IMR-90 (cell line): ENCODE measurements at regions not wholly inside any gene's neighbourhood (a gene's known extent, or its start where the extent isn't known, plus 50 kb on each side); places are given as distances from the start of the nearest gene placed in this dataset.
A peak's percentile ranks its signal among the peaks of the same experiment; 100 is the strongest.

Source experiments
- ATAC-seq: fragments of 200-7000 bp; cut with Tn5 transposase; 2 replicates; pipeline ENCODE4 v1.9.1; 2020; ENCODE audit warnings: low read depth, mild to moderate bottlenecking, moderate library complexity
- BruUV-seq: library from RNA; stranded (reverse); fragments of 400-500 nt; replicated peaks from 2 replicates; lab custom pipeline; 2021; lab: Mats Ljungman, UMichigan
- CTCF ChIA-PET: fragments of 300-600 bp; formaldehyde crosslinking; extraction: SDS; loops from one replicate; lab custom pipeline; 2021; ENCODE audit warnings: antibody characterized with exemption; lab: Yijun Ruan, JAX
- POLR2A ChIA-PET: fragments of 300-600 bp; sonication (Branson Sonifier 250); formaldehyde crosslinking; loops from one replicate; lab custom pipeline; 2022; ENCODE audit warnings: antibody characterized with exemption; ENCODE audit not compliant: unreplicated experiment; lab: Charles Lee
- DNase-seq: peaks from one replicate; pipeline ENCODE4 v3.0.0; 2013
- H2AFZ ChIP-seq: replicated peaks from 2 replicates; pipeline ENCODE3; 2013; ENCODE audit warnings: low read length, mild to moderate bottlenecking; ENCODE audit not compliant: poor library complexity
- H2AK5ac ChIP-seq: 2 replicates; pipeline ENCODE4 v1.6.1; 2013; ENCODE audit warnings: low read depth, low read length, inconsistent platforms
- H2AK9ac ChIP-seq: replicated peaks from 2 replicates; pipeline ENCODE3; 2013; ENCODE audit warnings: mild to moderate bottlenecking, low read depth, low read length, moderate library complexity; ENCODE audit not compliant: poor library complexity
- H2BK120ac ChIP-seq: 2 replicates; pipeline ENCODE4 v1.6.1; 2013; ENCODE audit warnings: low read depth, low read length, inconsistent platforms
- H2BK15ac ChIP-seq: 3 replicates; pipeline ENCODE4 v1.6.1; 2013; ENCODE audit warnings: low read depth, low read length, inconsistent platforms
- H2BK20ac ChIP-seq: 2 replicates; pipeline ENCODE4 v1.6.1; 2013; ENCODE audit warnings: low read depth, mild to moderate bottlenecking, inconsistent platforms, low read length, moderate library complexity
- H2BK5ac ChIP-seq: 2 replicates; pipeline ENCODE4 v1.6.1; 2013; ENCODE audit warnings: mild to moderate bottlenecking, low read depth, low read length, inconsistent platforms; ENCODE audit not compliant: poor library complexity, severe bottlenecking
- H3K14ac ChIP-seq: replicated peaks from 2 replicates; pipeline ENCODE4 v1.6.1; 2013; ENCODE audit warnings: low read depth, low read length, inconsistent platforms
- H3K18ac ChIP-seq: 2 replicates; pipeline ENCODE4 v1.6.1; 2013; ENCODE audit warnings: low read depth, low read length, control low read depth
- H3K23ac ChIP-seq: 2 replicates; pipeline ENCODE4 v1.6.1; 2013; ENCODE audit warnings: low read depth, low read length, inconsistent platforms
- H3K27ac ChIP-seq: 2 replicates; pipeline ENCODE4 v1.5.1; 2013; ENCODE audit warnings: mild to moderate bottlenecking, control low read depth, low read length; ENCODE audit not compliant: insufficient read depth
- H3K27me3 ChIP-seq: 2 replicates; pipeline ENCODE4 v1.6.1; 2013; ENCODE audit warnings: low read length; ENCODE audit not compliant: control insufficient read depth, insufficient read depth
- H3K36me3 ChIP-seq: 2 replicates; pipeline ENCODE4 v1.6.1; 2013; ENCODE audit warnings: low read length, mixed read lengths; ENCODE audit not compliant: control insufficient read depth, insufficient read depth
- H3K4ac ChIP-seq: 2 replicates; pipeline ENCODE4 v1.6.1; 2013; ENCODE audit warnings: low read depth, low read length, inconsistent platforms
- H3K4me1 ChIP-seq: 2 replicates; pipeline ENCODE4 v1.6.1; 2013; ENCODE audit warnings: low read length, mixed read lengths; ENCODE audit not compliant: control insufficient read depth, insufficient read depth
- H3K4me2 ChIP-seq: 2 replicates; pipeline ENCODE4 v1.6.1; 2013; ENCODE audit warnings: low read depth, mild to moderate bottlenecking, control low read depth, low read length, moderate library complexity
- H3K4me3 ChIP-seq: 2 replicates; pipeline ENCODE4 v1.5.1; 2013; ENCODE audit warnings: low read depth, mild to moderate bottlenecking, control low read depth, low read length, moderate library complexity; ENCODE audit not compliant: insufficient read depth
- H3K56ac ChIP-seq: 2 replicates; pipeline ENCODE4 v1.6.1; 2013; ENCODE audit warnings: low read length, inconsistent platforms; ENCODE audit not compliant: insufficient read depth; ENCODE audit errors: extremely low read depth
- H3K79me1 ChIP-seq, 2 experiments: 2 replicates each; pipeline ENCODE4 v1.6.1; 2013; ENCODE audit warnings: low read length in 2 of 2, inconsistent platforms in 1 of 2, low read depth in 1 of 2
- H3K9ac ChIP-seq: 2 replicates; pipeline ENCODE4 v1.6.1; 2013; ENCODE audit warnings: low read depth, low read length, control low read depth
- H3K9me1 ChIP-seq: 2 replicates; pipeline ENCODE4 v1.6.1; 2013; ENCODE audit warnings: low read length, inconsistent platforms; ENCODE audit not compliant: insufficient read depth
- H3K9me3 ChIP-seq: 2 replicates; pipeline ENCODE4 v1.6.1; 2013; ENCODE audit warnings: low read length; ENCODE audit not compliant: control insufficient read depth, insufficient read depth
- H4K20me1 ChIP-seq: 2 replicates; pipeline ENCODE4 v1.6.1; 2013; ENCODE audit warnings: low read length, inconsistent platforms; ENCODE audit not compliant: insufficient read depth
- H4K5ac ChIP-seq: 2 replicates; pipeline ENCODE4 v1.6.1; 2013; ENCODE audit warnings: mild to moderate bottlenecking, low read depth, low read length, control low read depth
- H4K8ac ChIP-seq, 2 experiments: 2 replicates each; pipeline ENCODE4 v1.6.1; 2013; ENCODE audit warnings: low read depth in 2 of 2, low read length in 2 of 2, control low read depth in 1 of 2, inconsistent platforms in 1 of 2
- H4K91ac ChIP-seq: 2 replicates; pipeline ENCODE4 v1.6.1; 2013; ENCODE audit warnings: low read depth, low read length, inconsistent platforms; ENCODE audit not compliant: insufficient read depth
- BHLHE40 ChIP-seq: fragments of 150-350 bp; IDR thresholded peaks from 2 replicates; pipeline ENCODE4 v1.6.1; 2016; ENCODE audit warnings: mild to moderate bottlenecking, low read depth, low read length
- CHD1 ChIP-seq: IDR thresholded peaks from 2 replicates; pipeline ENCODE4 v1.6.1; 2012; ENCODE audit warnings: low read depth, low read length, improper control_type of control experiment
- FOS ChIP-seq: fragments of 150-350 bp; IDR thresholded peaks from 2 replicates; pipeline ENCODE4 v1.6.1; 2016; ENCODE audit warnings: low read depth, low read length
- MAFK ChIP-seq: IDR thresholded peaks from 2 replicates; pipeline ENCODE4 v1.6.1; 2012; ENCODE audit warnings: low read depth, low read length, improper control_type of control experiment
- MAZ ChIP-seq: IDR thresholded peaks from 2 replicates; pipeline ENCODE4 v1.6.1; 2012; ENCODE audit warnings: low read depth, mild to moderate bottlenecking, low read length, improper control_type of control experiment, moderate library complexity, borderline replicate concordance
- MXI1 ChIP-seq: IDR thresholded peaks from 2 replicates; pipeline ENCODE4 v1.6.1; 2012; ENCODE audit warnings: low read depth, mild to moderate bottlenecking, low read length, moderate library complexity, borderline replicate concordance
- NFE2L2 ChIP-seq: fragments of 150-350 bp; IDR thresholded peaks from 2 replicates; pipeline ENCODE4 v1.6.1; 2016; ENCODE audit warnings: low read depth, mild to moderate bottlenecking, low read length
- POLR2A ChIP-seq: IDR thresholded peaks from 2 replicates; pipeline ENCODE4 v1.6.1; 2012; ENCODE audit warnings: mild to moderate bottlenecking, low read depth, low read length
- RAD21 ChIP-seq: IDR thresholded peaks from 2 replicates; pipeline ENCODE4 v1.6.1; 2012; ENCODE audit warnings: low read length, improper control_type of control experiment
- RCOR1 ChIP-seq: IDR thresholded peaks from 2 replicates; pipeline ENCODE4 v1.6.1; 2012; ENCODE audit warnings: mild to moderate bottlenecking, low read length, improper control_type of control experiment; ENCODE audit not compliant: insufficient replicate concordance
- RFX5 ChIP-seq: IDR thresholded peaks from 2 replicates; pipeline ENCODE4 v1.8.0; 2012; ENCODE audit warnings: low read depth, mild to moderate bottlenecking, low read length, moderate library complexity
- SMC3 ChIP-seq: fragments of 150-350 bp; IDR thresholded peaks from 2 replicates; pipeline ENCODE4 v1.6.1; 2016; ENCODE audit warnings: low read depth, mild to moderate bottlenecking, antibody characterized with exemption, low read length, moderate library complexity
- WGBS, 2 experiments: methylation state at CpG; one replicate each; pipeline versions ENCODE4 v1.1.5 to v1.1.7; 2013; ENCODE audit warnings: missing lambda C conversion rate in 2 of 2; ENCODE audit not compliant: insufficient read length in 1 of 2; ENCODE audit errors: extremely low coverage in 2 of 2; 5-methylcytosine and 5-hydroxymethylcytosine counted together
- dilution Hi-C: fragments of 300-500 bp; cut with HindIII; formaldehyde crosslinking; loops from one replicate; pipeline ENCODE4 v1.14.3; 2018; ENCODE audit warnings: low sequenced_read_pairs; ENCODE audit not compliant: unreplicated experiment
- in situ Hi-C: fragments of 300-500 bp; cut with MboI; formaldehyde crosslinking; loops from 3 replicates; pipeline ENCODE4 v1.14.3; 2019; ENCODE audit warnings: low sequenced_read_pairs, inconsistent platforms, mixed read lengths
- intact Hi-C: fragments of 100-400 bp; cut with micrococcal nuclease; formaldehyde crosslinking; loops from 2 replicates; pipeline ENCODE4 v1.10.0; 2022
- TF ChIP-seq, protein P1 (sequence below): fragments of 150-350 bp; IDR thresholded peaks from 2 replicates; pipeline ENCODE4 v1.6.1; 2017; ENCODE audit warnings: mild to moderate bottlenecking, antibody characterized with exemption, low read length, low read depth
- TF ChIP-seq, protein P2 (sequence below): conservative IDR thresholded peaks from 2 replicates; pipeline ENCODE4 v1.5.1; 2012; ENCODE audit warnings: mild to moderate bottlenecking, low read depth, low read length, improper control_type of control experiment

DNA sequence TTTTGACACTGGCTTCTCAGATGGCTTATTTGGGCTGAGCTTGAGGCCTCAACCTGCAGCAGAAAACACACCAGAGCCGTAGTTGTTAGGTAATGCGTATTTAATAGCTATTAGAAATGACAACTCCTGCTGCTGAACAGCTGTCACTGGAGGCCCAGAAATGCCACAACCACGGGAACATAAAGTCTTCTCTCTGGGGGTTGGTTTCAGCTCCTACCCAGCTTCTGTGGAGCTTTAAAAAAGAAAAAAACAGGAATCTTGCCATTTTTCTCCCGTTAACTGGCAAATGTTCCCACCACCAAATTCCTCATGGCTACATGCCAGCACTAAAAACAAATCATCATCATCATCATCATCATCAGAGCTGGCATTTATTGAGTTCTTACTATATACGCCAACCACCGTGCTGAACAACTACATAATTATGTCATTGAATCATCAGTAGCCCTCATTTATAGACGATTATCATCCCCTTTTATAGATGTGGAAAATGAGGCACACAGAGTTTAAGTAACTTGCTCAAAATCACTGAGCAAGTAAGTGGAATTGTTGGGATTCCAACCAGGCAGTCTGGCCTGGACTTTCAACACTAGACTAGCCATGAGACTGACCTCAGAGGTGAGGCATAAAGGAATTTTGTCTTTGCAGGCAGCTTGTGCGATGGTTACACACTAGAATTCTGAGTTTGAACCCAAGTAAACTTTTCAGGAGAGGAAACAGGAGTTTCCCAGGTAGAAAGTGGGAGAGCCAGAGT lies 185.3 kb upstream of the WWC1 start:
- H3K27me3 ChIP-seq: no peaks in the 10 kb centered on the region
- H3K27ac ChIP-seq: no peak overlapping the region
- H4K20me1 ChIP-seq: no peaks in the 10 kb centered on the region
- no peak overlapping the region for H4K8ac ChIP-seq
- H3K9me1 ChIP-seq: no peaks in the 10 kb centered on the region
- TF ChIP-seq BHLHE40 (no peak), MAZ (no peak), NFE2L2 (no peak), RCOR1 (no peak), FOS (no peak), POLR2A (no peak), MXI1 (no peak), RFX5 (no peak), MAFK (no peak), CHD1 (no peak), RAD21 (no peak), SMC3 (no peak)
- TF ChIP-seq, protein P1, sequence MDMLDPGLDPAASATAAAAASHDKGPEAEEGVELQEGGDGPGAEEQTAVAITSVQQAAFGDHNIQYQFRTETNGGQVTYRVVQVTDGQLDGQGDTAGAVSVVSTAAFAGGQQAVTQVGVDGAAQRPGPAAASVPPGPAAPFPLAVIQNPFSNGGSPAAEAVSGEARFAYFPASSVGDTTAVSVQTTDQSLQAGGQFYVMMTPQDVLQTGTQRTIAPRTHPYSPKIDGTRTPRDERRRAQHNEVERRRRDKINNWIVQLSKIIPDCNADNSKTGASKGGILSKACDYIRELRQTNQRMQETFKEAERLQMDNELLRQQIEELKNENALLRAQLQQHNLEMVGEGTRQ: no peak
- TF ChIP-seq, protein P2, sequence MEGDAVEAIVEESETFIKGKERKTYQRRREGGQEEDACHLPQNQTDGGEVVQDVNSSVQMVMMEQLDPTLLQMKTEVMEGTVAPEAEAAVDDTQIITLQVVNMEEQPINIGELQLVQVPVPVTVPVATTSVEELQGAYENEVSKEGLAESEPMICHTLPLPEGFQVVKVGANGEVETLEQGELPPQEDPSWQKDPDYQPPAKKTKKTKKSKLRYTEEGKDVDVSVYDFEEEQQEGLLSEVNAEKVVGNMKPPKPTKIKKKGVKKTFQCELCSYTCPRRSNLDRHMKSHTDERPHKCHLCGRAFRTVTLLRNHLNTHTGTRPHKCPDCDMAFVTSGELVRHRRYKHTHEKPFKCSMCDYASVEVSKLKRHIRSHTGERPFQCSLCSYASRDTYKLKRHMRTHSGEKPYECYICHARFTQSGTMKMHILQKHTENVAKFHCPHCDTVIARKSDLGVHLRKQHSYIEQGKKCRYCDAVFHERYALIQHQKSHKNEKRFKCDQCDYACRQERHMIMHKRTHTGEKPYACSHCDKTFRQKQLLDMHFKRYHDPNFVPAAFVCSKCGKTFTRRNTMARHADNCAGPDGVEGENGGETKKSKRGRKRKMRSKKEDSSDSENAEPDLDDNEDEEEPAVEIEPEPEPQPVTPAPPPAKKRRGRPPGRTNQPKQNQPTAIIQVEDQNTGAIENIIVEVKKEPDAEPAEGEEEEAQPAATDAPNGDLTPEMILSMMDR: no peak
- BruUV-seq: no TSS peak
- H2BK15ac ChIP-seq: no peak overlapping the region
- CTCF ChIA-PET: no interaction called here
- ATAC-seq: no peak
- no peak overlapping the region for H3K4ac ChIP-seq
- H2AFZ ChIP-seq: no peak overlapping the region
- H2AK9ac ChIP-seq: no peak overlapping the region
- dilution Hi-C loops: no loop called here
- POLR2A ChIA-PET: no interaction called here
- no peaks in the 10 kb centered on the region for H3K36me3 ChIP-seq
- H3K14ac ChIP-seq: no peak overlapping the region
- H3K4me2 ChIP-seq: no peak overlapping the region
- no peak overlapping the region for H3K23ac ChIP-seq
- no peak overlapping the region for H2BK120ac ChIP-seq
- H3K4me3 ChIP-seq: no peak overlapping the region
- intact Hi-C loops: no loop called here
- no peak overlapping the region for H4K5ac ChIP-seq
- in situ Hi-C loops: no loop called here
- no peaks in the 10 kb centered on the region for H3K9me3 ChIP-seq
- no peak overlapping the region for H2BK20ac ChIP-seq
- H4K91ac ChIP-seq: no peak overlapping the region
- DNase-seq: peak; percentile 20
- no peak overlapping the region for H3K9ac ChIP-seq
- no peak overlapping the region for H3K18ac ChIP-seq
- H3K56ac ChIP-seq: no peak overlapping the region
- H3K4me1 ChIP-seq: no peaks in the 10 kb centered on the region
- H2BK5ac ChIP-seq: no peak overlapping the region
- H3K79me1 ChIP-seq: no peaks in the 10 kb centered on the region
- WGBS, 2 experiments: 58% methylated on average over 3 of the region's 8 CpGs; no CpG with 5 or more reads in 1 of the 2 experiments
- H2AK5ac ChIP-seq: no peak overlapping the region
